KG1 (cell line): ENCODE measurements at regions not wholly inside any gene's neighbourhood (a gene's known extent, or its start where the extent isn't known, plus 50 kb on each side); places are given as distances from the start of the nearest gene placed in this dataset.
"Not testable (repeated sequence)": the region's sequence is repeated elsewhere in the genome, so short reads cannot be mapped to it uniquely, and the experiment has no call there.

Experiments
- DNase-seq: peaks from one replicate; lab custom pipeline; 2025; lab: John Stamatoyannopoulos, UW

DNA sequence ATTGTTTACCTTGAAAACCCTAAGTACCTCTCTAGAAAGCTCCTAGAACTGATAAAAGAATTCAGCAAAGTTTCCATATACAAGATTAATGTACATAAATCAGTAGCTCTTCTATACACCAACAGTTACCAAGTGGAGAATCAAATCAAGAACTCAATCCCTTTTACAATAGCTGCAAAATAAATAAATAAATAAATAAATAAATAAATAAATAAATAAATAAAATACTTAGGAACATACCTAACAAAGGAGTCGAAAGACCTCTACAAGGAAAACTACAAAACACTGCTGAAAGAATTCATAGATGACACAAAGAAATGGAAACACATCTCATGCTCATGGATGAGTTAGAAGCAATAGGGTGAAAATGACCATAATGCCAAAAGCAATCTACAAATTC is 452.6 kb upstream of the CBLB start:
- not testable (repeated sequence) for DNase-seq

DNA sequence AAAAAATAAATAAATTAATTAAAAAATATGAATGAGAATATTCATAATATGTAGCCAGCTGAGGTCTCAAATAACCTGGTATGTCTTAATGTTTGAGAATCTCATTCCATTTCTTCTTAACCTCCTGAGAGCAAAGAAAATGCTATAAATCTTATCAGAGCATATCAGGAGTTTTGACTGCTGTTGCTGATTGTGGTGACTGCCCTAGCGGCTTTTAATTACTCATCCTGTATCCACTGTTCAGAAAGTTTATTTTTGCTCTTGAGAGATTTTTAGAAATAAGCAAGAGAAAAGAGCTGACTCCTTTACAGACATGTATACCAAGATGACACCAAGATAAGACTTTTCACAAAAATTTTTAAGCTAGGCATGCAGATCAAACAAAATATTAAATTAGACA is 454.8 kb upstream of the CBLB start:
- no peak for DNase-seq

DNA sequence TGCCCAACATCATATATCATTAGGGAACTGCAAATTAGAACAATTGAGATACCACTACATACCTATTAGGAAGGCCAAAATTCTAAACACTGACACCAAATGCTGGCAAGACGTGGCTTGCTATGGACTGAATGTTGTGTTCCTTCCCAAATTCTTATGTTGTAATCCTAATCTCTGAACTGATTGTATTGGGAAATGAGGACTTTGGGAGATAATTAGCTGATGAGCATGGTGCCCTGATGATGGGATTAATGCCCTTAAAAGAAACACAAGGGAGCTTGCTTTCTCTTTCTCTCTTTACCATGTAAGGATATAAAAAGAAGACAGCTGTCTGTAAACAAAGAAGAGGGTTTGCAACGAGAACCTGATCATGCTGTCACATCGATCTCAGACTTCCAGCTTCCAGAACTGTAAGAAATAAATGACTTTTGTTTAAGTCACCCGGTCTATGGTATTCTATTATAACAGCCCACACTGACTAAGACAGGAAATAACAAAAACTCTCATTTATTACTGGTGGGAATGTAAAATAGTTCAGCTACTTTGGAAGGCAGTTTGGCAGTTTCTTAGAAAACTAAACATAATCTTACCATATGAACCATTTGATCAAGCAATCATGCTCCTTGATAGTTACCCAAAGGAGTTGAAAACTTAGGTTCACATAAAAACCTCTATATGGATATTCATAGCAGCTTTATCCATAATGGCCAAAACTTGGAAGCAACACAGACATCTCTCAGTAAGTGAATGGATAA is 458.3 kb upstream of the CBLB start:
- no peak for DNase-seq

DNA sequence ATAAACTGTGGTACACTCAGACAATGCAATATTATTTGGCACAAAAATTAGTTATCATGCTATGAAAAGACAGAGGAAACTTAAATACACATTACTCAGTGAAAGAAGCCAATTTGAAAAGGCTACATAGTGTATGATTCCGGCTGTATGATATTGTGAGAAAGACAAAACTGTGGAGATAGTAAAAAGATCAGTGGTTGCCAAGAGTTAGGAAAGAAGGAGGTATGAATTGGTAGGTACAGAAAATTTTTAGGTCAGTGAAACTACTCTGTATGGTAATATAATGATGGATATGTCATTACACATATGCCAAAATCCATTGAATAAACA is 458.8 kb upstream of the CBLB start:
- no peak for DNase-seq

DNA sequence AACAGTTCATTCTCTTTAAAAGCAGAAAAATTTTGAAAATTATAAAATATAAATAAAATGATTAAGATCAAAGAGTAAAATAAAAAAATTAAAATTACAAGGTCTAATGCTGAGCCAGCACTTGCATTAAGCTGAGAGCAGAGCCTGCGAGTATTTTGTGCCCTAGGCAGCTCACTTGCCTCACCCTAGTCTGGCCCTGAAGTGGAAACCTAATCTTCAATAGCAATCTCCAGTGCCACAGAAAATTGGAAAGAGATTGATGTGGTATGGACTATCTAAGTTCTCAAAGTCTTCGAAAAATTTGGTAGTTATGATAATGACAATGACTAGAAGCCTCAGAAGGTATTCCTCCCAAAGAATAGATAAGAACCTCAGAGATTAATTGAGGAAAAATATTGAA is 459.4 kb upstream of the CBLB start:
- DNase-seq = no peak

DNA sequence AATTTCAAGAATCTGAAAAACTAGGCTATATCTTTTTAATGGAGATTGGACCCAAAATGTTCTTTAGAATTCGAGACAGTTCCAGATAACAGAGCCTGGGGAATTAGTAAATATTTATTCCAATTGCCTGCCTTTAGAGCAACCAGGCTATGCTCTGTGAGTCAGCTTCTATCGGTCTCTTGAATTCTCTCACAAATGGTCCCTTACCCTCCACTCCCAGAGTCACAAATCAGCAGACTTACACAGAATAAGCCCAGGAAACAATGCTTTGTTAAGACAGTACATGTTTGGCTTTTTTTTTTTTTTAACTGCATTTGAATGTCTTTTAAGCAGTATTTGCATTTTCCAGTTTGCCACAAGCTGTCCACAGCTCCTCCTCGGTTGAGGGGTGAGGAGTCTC is 460.7 kb upstream of the CBLB start:
- DNase-seq = no peak

DNA sequence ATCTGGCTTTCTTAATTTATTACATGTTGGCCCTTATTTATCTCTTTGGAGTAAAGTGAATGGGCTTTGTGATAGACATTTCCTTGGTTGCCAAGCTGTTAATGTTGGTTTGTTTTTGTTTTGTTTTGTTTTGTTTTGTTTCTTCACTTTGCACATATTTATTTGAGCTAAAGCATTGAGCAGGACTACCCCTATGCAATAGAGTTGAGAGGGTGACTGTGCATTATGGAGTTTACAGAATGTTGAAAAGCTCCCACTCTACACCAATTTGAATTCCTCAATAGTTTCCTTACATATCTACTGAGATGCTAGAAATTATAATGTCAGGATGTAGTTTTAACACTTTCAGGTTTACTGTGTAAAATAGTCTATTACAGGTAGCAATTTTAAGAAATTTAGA is 462.8 kb upstream of the CBLB start:
- no peak for DNase-seq

DNA sequence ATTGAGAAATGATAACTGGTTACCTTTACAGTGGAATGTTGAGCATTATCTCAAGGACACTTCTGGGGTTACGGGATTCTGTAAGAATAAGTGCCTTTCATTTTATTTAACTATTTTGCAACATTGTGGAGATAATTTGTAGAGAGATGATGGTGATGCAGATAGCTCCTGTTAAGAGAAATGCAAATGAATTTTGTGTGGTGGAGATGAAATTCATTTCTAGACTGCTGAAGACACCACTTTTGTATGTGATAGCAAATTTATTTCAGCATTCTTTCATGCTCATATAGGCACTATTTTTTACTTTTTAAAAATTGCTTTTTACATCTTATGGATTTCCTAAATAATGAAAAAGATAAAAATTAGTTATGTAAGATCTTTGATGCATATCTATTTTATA is 463.3 kb upstream of the CBLB start:
- no peak for DNase-seq

DNA sequence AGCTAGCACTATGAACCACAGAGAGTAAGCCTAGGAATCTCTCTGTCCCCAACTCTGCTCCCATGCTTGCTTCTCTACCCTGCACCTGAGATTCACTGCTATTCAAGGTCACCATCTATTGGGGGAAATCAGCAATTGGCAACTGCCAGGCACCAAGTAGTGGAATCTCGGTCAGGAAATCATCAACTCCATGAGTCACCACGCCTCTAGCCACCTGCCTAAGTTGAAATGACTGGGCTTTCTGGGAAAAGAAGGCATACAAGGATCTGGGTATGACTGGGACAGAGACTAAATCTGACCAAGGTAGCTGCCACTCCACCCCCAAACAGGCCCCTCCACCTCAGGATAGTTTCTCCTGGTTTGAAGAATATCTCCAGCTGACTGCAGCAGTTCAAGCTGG is 464.1 kb upstream of the CBLB start:
- DNase-seq = no peak

DNA sequence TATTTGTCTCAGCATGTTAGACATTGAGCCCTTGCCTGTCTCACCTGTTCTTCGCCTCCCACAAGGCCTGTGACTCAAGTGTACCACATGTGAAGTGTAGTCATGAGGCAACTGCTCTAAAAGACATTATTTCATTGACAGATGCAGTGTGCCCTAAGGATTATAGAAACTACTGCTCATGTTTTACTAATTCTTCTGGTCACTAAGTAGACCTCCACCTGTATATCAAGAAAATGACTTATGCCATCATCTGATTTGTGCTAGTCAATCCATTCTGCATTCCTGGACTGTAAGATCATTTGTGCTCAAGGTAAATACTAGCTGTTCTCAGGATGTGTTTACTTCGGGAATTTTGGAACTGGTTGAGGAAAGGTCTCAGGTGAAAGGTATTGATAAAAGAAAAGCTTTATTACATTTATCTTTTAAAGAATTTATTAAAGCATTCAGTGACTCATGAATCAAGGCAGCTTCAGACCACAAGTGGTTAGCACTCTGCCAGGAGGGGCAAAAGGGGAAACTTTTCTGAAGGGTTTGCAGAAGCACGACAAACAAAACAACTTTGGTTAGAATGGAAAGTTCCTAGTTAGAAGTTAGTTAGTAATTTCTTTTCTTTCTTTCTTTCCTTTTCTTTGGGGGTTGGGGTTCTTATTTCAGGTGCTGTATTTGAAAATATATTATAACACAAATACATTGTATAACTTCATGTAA is 465.3 kb upstream of the CBLB start:
- DNase-seq = no peak

DNA sequence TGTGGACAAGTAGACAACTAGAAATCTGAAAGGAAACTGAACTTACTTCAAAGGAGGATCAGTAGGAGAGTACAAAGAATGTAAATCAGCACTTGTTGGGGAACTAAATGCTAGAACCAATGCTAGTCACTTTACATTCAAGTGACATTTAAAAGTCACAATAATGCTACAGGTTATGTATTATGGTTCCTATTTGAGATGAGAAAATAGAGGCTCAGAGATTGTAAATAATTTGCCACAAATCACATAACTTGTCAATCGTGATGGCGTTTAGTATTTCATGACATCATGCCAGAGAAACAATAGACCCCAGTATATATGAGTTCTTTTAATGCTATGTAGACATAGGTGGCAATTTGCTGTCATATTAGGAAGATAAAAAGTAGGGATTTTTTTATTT is 467.8 kb upstream of the CBLB start:
- no peak for DNase-seq

DNA sequence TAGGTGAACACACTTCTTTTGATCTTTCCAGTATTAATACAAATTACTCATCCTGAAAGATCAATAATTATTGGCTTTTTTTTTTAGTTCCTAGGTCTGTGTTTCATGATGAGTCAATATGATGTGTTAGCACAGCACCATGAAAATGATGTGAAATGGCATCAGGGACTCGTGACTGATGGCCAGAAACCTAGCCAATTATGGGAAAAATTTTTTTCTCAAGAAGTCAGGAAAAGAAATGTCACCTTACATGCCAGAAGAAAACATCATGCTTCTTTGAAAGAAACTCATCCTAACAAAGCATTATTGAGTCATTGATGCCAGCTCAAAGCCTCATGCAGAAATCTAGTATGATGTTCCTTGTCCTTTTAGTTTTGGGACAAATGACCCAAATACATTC is 468.3 kb upstream of the CBLB start:
- no peak for DNase-seq

DNA sequence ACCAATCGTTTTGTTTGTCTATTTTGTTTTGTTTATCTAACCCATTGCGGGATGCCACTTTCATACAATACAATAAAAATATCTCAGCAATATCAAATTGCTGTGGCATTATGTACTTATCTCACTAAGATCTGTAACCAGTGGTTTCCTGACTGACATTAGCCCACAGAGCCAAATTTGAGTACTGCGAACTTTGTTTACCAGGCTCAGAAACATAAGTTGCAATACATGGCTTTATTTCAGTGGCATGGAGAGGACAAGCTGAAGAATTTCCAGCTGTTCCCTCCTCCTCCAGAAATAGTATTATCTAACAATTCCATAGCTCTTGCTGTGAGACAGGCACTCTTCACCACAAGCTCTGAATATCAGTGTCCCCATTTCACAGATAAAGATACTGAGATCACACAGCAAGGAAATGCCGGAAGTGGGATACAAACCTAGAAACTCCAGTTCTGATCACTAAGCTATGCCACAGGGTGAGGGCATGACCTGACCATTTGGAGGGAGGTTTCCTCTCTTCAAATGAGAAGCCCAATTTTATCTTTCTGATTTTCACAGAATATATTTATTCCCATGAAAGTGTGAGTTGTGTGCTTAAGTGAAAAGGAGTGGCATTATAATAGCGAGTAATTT is 469.9 kb upstream of the CBLB start:
- no peak for DNase-seq

DNA sequence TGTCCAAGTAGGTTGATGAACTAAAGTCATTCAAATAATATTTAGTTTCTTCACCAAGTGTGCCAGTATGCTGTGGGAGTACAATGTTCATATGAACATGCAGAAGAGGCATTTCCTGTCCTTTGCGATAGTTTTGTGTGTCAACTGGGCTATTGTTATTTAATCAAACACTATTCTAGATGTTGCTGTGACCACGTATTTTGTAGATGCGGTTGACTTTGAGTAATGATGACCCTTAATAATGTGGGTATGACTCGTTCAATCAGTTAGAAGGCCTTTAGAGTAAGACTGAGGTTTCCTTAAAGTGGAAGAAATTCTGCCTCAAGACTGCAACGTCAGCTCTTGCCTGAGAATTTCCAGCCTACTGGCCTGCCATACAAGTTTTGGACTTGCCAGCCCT is 470.7 kb upstream of the CBLB start:
- DNase-seq = no peak

DNA sequence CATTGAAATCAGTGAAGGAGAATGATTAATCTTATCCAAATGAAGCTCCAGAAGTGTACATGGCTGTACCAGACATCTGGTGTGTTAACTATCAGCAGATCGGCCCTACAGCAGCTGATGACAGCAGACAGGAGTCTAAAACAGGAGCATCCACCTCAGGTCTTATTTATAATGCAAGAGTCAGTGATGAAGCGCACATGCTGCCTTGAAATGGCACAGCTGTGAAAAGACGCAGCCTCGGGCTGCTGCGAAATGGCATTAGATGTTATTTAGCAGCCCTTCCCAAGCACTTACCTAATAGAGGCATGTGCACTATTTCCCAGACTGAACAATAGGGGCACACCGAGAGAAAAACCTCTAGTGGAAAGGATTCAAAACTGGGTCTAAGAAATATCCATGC is 472.3 kb upstream of the CBLB start:
- DNase-seq = no peak

DNA sequence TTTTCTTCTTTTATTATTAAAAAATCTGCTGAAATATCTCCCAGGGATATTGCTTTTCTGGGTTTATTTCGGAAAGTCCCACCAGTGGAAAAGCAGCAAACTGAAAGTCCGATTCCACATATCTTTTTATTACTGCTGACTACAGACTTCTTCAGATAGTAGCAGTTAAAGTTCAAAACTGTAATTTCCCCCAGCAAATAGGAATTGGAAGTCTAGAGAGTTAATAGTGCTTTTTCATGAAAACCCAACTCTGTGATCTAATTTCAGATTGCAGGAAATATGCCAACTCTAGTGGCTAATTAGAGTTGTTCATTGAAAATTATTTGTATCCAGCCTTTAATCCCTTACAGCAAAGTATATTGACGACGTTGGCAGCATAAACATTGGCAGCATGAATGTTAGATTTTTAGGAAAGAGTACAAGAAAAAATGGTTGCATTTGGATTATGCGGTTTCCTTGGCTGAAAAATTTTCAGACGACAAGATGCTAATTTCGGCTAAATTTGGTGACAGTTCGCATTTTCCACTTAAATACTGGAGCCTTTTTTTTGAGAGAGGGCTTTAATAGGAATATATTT is 472.9 kb upstream of the CBLB start:
- DNase-seq = no peak

DNA sequence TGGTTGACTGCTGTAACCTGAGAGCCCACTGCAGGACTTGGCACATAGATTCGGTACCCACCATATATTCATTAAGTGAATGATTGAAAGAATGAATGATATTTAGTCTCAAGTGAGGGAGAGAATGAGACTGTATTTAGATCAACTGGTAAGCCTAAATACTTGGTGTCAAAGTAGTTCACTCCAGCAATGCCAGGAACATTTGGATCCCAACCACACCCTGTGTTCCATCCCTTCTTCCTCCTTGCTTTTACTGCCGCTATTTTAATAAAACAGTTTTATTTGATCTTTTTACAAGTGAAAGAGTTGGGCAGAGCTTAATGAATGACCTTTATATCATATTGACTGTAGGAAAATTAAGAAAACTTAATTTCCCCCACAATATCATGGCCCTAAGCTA is 473.6 kb upstream of the CBLB start:
- DNase-seq = no peak

DNA sequence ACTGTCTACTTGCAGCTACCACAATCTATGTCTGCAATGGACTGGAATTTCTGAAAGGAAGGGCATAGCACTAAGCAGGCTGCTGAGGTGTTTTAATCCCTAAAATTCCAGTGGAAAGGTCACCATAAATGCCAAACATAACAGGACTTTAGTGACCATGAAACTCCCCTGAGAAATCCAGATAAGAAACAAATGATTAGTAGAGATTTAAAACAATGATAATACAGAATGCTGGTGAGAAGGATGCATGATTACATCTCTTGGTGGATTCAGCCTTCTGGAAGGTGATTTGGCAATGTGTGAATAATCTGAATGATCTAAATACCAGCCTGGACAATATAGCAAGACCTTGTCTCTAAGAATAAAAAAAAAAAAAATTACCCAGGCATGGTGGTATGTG is 475.0 kb upstream of the CBLB start:
- DNase-seq = no peak

DNA sequence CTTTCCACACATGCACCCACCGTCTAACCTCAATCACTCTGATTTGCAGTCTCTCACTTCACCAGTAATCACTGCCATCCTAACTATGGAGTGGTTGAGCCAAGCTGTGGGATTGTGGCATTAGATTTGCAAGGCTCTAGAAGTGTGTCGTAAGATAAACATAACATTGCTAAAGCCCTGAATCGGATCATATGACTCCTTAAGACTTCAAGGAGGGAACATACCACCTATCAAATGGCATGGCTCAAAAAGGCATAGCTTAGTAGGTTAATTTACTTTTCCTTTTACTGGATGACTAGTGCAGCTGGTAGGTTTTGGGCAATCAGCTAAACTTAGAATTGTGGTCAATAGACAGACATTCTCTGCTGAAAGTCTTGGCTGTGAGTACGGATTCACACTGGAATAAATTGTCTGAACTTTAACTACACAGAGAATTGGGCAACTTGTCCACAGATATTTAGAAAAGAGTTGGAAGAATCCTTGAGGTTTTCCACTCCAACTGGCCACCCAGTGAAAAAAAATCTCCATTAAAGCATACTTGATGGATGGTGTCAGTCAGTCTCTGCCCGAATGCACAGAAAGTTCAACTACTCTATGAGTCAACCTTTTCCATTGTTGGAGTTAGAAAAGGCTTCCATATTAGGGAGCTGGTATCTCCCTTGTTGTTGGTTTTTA is 476.7 kb upstream of the CBLB start:
- no peak for DNase-seq

DNA sequence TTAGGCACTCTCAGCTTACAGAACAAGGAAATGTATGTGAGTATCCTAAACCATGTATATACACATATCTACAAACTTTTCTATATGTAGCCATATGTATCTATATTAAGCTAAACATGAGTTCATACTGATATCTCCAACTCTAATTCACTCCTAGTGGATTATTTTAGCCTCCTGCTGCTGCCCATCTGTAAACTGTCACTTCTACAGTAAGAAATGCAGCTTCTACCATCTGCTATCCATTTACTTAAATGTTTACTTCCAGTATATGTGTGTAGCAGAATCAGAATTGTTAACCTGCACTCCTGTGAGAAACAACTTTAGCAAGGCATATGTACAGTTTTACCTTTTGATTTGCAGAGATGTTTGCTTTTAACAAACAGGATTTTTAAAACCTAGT is 478.5 kb upstream of the CBLB start:
- DNase-seq = no peak

DNA sequence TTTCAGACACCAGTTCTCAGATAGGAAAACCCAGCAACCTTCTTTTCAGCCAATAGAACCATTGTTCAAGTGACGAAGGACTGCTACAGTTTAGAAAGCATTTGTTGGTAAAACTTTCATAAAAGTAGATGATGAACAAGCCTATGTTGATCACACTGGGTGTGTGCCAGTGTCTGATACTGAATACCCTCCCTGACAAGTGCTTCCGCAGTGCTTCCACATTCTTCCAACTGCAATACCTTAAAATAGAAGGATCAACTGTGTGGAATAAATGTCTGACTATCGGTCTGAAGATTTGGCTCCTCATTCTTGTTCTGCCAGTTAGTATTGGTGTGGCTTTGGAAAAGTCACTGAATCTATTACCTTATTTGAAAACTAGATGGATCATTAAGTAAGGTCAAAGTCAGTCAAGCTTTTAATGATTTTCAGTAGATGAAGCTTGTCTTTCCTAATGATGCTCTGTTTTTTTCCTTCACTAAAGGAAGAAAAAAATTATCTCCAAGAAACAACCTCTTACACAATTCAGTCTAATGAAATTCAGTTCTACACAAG is 479.4 kb upstream of the CBLB start:
- DNase-seq = no peak

DNA sequence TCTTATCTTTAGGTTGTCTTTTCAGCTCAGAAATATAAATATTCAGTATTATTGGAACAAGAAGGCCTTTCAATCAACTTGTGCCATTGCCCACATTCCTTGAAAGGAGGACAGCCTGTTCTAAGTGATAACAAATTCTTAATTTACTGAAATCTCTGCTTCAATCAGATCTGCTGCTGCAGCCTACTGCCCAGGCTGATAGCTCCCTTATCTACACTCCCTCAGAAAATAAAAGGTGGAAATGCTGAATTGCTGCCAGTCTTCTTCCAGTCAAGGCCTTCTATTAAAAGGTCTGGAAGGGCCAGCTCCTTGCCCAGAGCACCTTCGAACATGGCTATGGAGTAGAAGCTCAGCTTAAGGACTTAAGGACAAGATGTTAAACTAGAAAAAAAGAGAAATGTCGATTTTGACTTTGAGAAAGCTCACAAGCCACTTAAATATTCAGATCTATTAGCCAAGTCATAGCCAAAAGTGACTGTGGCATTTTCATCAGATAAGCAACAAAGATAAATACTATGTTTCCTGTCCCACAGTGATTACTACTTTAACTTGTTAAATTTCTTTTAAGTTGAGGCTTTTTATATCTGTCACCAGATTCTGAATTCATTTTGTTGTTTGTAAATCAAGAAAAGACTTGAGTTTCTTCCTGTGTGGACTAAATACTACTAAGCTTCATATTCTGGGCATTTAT is 480.5 kb upstream of the CBLB start:
- no peak for DNase-seq
